ENCODE measurements at regions not wholly inside any gene's neighbourhood (a gene's known extent, or its start where the extent isn't known, plus 50 kb on each side); places are given as distances from the start of the nearest gene placed in this dataset.
"Not testable (repeated sequence)": the region's sequence is repeated elsewhere in the genome, so short reads cannot be mapped to it uniquely, and the experiment has no call there.

DNA sequence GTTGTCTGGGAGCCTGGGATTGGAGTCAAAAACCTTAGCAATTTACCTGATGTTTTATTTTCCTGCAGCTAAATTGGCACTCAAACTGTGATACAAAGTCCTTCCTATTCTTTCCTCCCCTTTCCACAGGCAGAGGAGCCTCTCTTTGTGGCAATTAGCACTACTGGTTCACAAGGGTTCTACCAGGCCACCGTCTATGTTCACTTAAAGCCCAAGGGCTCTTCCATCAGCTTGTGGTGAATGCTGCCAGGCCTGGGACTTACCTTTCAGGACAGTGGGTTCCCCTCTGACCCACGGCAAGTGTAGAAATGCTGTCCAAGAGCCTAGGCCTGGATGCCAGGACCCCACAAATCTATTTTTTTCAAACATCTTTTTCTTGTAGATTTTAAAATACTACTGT, 251.9 kb upstream of the B3GALT2 start:
- H3K27ac Mint-ChIP-seq (ENCODE audit: low read depth, unreplicated experiment), result no peak overlapping the region
- H3K27me3 Mint-ChIP-seq (ENCODE audit: insufficient read depth, unreplicated experiment), result no peaks in the 10 kb centered on the region
- intact Hi-C loops (cut with micrococcal nuclease), result no loop called here
- no peak overlapping the region for H3K4me3 Mint-ChIP-seq (ENCODE audit: unreplicated experiment)
- ChIA-PET CTCF (interaction anchor here (0.6 to 0.9 kb wide), 2 partner anchors 20 to 1699 kb away, joined by 3 to 4 read pairs; no protein-coding TSS in a partner anchor), POLR2A (interaction anchor here (1.9 kb wide), 1 partner anchor 21 kb away, joined by 7 read pairs; no protein-coding TSS in a partner anchor)
- BruUV-seq (replicated peaks), result no TSS peak
- H3K4me1 Mint-ChIP-seq (ENCODE audit: insufficient read depth, unreplicated experiment), result peaks cover 6% of the 10 kb centered on the region
- H3K36me3 Mint-ChIP-seq (ENCODE audit: insufficient read depth, unreplicated experiment), result no peaks in the 10 kb centered on the region
- DNase-seq (ENCODE audit: unreplicated experiment), result peak; percentile 14
- peaks cover 14% of the 10 kb centered on the region for H3K9me3 Mint-ChIP-seq (ENCODE audit: unreplicated experiment)
- TF ChIP-seq, protein P1, sequence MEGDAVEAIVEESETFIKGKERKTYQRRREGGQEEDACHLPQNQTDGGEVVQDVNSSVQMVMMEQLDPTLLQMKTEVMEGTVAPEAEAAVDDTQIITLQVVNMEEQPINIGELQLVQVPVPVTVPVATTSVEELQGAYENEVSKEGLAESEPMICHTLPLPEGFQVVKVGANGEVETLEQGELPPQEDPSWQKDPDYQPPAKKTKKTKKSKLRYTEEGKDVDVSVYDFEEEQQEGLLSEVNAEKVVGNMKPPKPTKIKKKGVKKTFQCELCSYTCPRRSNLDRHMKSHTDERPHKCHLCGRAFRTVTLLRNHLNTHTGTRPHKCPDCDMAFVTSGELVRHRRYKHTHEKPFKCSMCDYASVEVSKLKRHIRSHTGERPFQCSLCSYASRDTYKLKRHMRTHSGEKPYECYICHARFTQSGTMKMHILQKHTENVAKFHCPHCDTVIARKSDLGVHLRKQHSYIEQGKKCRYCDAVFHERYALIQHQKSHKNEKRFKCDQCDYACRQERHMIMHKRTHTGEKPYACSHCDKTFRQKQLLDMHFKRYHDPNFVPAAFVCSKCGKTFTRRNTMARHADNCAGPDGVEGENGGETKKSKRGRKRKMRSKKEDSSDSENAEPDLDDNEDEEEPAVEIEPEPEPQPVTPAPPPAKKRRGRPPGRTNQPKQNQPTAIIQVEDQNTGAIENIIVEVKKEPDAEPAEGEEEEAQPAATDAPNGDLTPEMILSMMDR (IDR thresholded peaks at IDR 0.05; ENCODE audit: unreplicated experiment), result no peak

- BruUV-seq (replicated peaks), result no TSS peak
- intact Hi-C loops (cut with micrococcal nuclease), result no loop called here
- no peak overlapping the region for H3K27ac Mint-ChIP-seq (ENCODE audit: low read depth, unreplicated experiment)
- DNase-seq (ENCODE audit: unreplicated experiment), result peak; percentile 63
- H3K4me1 Mint-ChIP-seq (ENCODE audit: insufficient read depth, unreplicated experiment), result peaks cover 6% of the 10 kb centered on the region
- ChIA-PET POLR2A (interaction anchor here (0.6 to 1.9 kb wide), 2 partner anchors 21 to 34 kb away, joined by 3 to 7 read pairs; no protein-coding TSS in a partner anchor), CTCF (no interaction called here)
- no peaks in the 10 kb centered on the region for H3K27me3 Mint-ChIP-seq (ENCODE audit: insufficient read depth, unreplicated experiment)
- no peak overlapping the region for H3K4me3 Mint-ChIP-seq (ENCODE audit: unreplicated experiment)
- H3K9me3 Mint-ChIP-seq (ENCODE audit: unreplicated experiment), result peaks cover 16% of the 10 kb centered on the region
- no peaks in the 10 kb centered on the region for H3K36me3 Mint-ChIP-seq (ENCODE audit: insufficient read depth, unreplicated experiment)
- TF ChIP-seq, protein P1 (IDR thresholded peaks at IDR 0.05; ENCODE audit: unreplicated experiment), result no peak
Measured at GRCh38 chr1:193437785-193438184, 251.4 kb upstream of the B3GALT2 start.

DNA sequence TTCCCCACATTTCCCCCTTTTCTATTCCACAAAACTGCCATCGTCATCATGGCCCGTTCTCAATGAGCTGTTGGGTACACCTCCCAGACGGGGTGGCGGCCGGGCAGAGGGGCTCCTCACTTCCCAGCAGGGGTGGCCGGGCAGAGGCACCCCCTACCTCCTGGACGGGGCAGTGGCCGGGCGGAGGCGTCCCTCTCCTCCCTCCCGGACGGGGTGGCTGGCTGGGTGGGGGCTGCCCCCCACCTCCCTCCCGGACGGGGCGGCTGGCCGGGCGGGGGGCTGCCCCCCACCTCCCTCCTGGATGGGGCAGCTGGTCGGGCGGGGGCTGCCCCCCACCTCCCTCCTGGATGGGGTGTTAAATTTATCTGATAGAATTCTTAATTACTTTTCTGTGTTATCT, 250.9 kb upstream of the B3GALT2 start:
- ChIA-PET CTCF (interaction anchor here (0.6 kb wide), 1 partner anchor 634 kb away, joined by 3 read pairs; no protein-coding TSS in a partner anchor), POLR2A (interaction anchor here (0.6 to 1.9 kb wide), 2 partner anchors 22 to 35 kb away, joined by 3 to 7 read pairs; no protein-coding TSS in a partner anchor)
- H3K4me1 Mint-ChIP-seq (ENCODE audit: insufficient read depth, unreplicated experiment); DNase-seq (ENCODE audit: unreplicated experiment); intact Hi-C loops (cut with micrococcal nuclease); BruUV-seq (replicated peaks); H3K27me3 Mint-ChIP-seq (ENCODE audit: insufficient read depth, unreplicated experiment); H3K36me3 Mint-ChIP-seq (ENCODE audit: insufficient read depth, unreplicated experiment); H3K27ac Mint-ChIP-seq (ENCODE audit: low read depth, unreplicated experiment); H3K4me3 Mint-ChIP-seq (ENCODE audit: unreplicated experiment): not testable (repeated sequence)
- H3K9me3 Mint-ChIP-seq (ENCODE audit: unreplicated experiment), result peaks cover 16% of the 10 kb centered on the region

- Mint-ChIP-seq H3K27ac (ENCODE audit: low read depth, unreplicated experiment) (no peak overlapping the region), H3K4me1 (ENCODE audit: insufficient read depth, unreplicated experiment) (peaks cover 6% of the 10 kb centered on the region), H3K36me3 (ENCODE audit: insufficient read depth, unreplicated experiment) (no peaks in the 10 kb centered on the region), H3K9me3 (ENCODE audit: unreplicated experiment) (peaks cover 16% of the 10 kb centered on the region), H3K27me3 (ENCODE audit: insufficient read depth, unreplicated experiment) (no peaks in the 10 kb centered on the region), H3K4me3 (ENCODE audit: unreplicated experiment) (no peak overlapping the region)
- ChIA-PET CTCF (no interaction called here), POLR2A (interaction anchor here (0.5 kb wide), 1 partner anchor 1204 kb away, joined by 3 read pairs; no protein-coding TSS in a partner anchor)
- intact Hi-C loops (cut with micrococcal nuclease), result no loop called here
- TF ChIP-seq, protein P1 (IDR thresholded peaks at IDR 0.05; ENCODE audit: unreplicated experiment), result no peak
- BruUV-seq (replicated peaks), result no TSS peak
- DNase-seq (ENCODE audit: unreplicated experiment), result no peak
Measured at GRCh38 chr1:193435781-193436180, 249.4 kb upstream of the B3GALT2 start.

DNA sequence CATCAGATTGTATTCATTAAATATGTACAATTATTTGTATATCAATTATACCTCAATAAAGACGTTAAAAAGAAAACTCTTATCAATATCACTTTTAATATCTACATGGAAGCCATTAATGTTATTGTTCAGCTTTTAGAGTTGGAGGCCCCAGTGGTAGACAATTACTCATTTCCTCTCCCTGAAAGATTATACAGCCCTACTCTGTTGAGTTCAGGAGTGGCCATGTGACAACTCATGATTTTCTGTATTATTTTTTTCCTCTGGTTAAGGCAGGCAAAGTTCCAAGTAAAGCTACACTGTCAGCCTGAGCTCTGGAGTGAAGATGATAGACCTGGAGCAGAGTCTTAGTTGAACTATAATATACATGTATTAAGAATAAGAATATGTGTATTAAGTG, 247.9 kb upstream of the B3GALT2 start:
- ChIA-PET CTCF (no interaction called here), POLR2A (no interaction called here)
- Mint-ChIP-seq H3K27me3 (ENCODE audit: insufficient read depth, unreplicated experiment) (no peaks in the 10 kb centered on the region), H3K4me1 (ENCODE audit: insufficient read depth, unreplicated experiment) (peaks cover 6% of the 10 kb centered on the region), H3K9me3 (ENCODE audit: unreplicated experiment) (peaks cover 16% of the 10 kb centered on the region), H3K4me3 (ENCODE audit: unreplicated experiment) (no peak overlapping the region), H3K36me3 (ENCODE audit: insufficient read depth, unreplicated experiment) (no peaks in the 10 kb centered on the region), H3K27ac (ENCODE audit: low read depth, unreplicated experiment) (no peak overlapping the region)
- BruUV-seq (replicated peaks), result no TSS peak
- TF ChIP-seq, protein P1 (IDR thresholded peaks at IDR 0.05; ENCODE audit: unreplicated experiment), result no peak
- DNase-seq (ENCODE audit: unreplicated experiment), result no peak
- intact Hi-C loops (cut with micrococcal nuclease), result no loop called here
